ENCODE measurements at regions not wholly inside any gene's neighbourhood (a gene's known extent, or its start where the extent isn't known, plus 50 kb on each side); places are given as distances from the start of the nearest gene placed in this dataset.
A peak's percentile ranks its signal among the peaks of the same experiment; 100 is the strongest.
"Not testable (repeated sequence)": the region's sequence is repeated elsewhere in the genome, so short reads cannot be mapped to it uniquely, and the experiment has no call there.

DNA sequence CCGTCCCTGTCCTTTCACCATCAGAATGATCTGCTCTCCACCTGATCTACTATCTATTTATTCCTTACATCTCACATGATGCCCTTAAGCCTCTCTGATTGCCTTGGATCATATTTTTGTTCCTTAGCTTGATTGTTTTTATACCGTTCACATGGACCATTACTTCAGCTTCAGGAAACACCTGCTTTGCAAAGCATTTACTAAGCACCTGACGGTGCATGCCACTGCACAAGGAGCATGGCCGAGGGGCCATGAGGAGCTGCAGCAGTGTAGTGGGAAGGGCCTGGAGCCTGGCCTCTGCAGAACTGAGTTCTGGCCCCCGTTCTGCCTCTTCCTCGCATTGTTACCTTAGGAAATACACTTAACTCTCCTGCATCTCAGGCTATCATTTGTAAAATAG is 124.1 kb upstream of the NDUFV2 start:
- peak overlapping the region in 1 of 3 donors; percentile 9 for H3K27ac Mint-ChIP-seq
- peak overlapping the region in 2 of 4 donors; percentile 58 to 74 for H3K4me3 Mint-ChIP-seq

GRCh38 chr18:8979258-8979988 is 123.1 kb upstream of the NDUFV2 start:
- H3K4me1 Mint-ChIP-seq, result peaks cover 4 to 13% (median 13%) of the 10 kb centered on the region in 3 donors
- H3K27ac Mint-ChIP-seq, result no peak overlapping the region
- H3K27me3 Mint-ChIP-seq, result peaks cover 2% of the 10 kb centered on the region
- peaks cover 3% of the 10 kb centered on the region for H3K36me3 Mint-ChIP-seq
- H3K4me3 Mint-ChIP-seq, result no peak overlapping the region
- H3K9me3 Mint-ChIP-seq, result no peaks in the 10 kb centered on the region

More for the DNA sequence above, 124.1 kb upstream of the NDUFV2 start:
- Mint-ChIP-seq H3K4me1 (peaks cover 4 to 13% (median 13%) of the 10 kb centered on the region in 3 donors), H3K36me3 (peaks cover 3% of the 10 kb centered on the region), H3K9me3 (peaks cover 0 to 1% (median under 1%) of the 10 kb centered on the region in 3 donors), H3K27me3 (peaks cover 2% of the 10 kb centered on the region)

- H3K36me3 Mint-ChIP-seq, result peaks cover 3% of the 10 kb centered on the region
- no peak overlapping the region for H3K4me3 Mint-ChIP-seq
Measured at GRCh38 chr18:8980496-8980895, 122.0 kb upstream of the NDUFV2 start.

GRCh38 chr18:8980918-8981317 is 121.6 kb upstream of the NDUFV2 start:
- H3K4me3 Mint-ChIP-seq, result no peak overlapping the region
- no peaks in the 10 kb centered on the region for H3K9me3 Mint-ChIP-seq
- H3K27ac Mint-ChIP-seq, result no peak overlapping the region
- peaks cover 2% of the 10 kb centered on the region for H3K27me3 Mint-ChIP-seq
- H3K4me1 Mint-ChIP-seq, result peaks cover 4 to 13% (median 13%) of the 10 kb centered on the region in 3 donors
- H3K36me3 Mint-ChIP-seq, result peaks cover 3% of the 10 kb centered on the region

More at GRCh38 chr18:8980496-8980895, 122.0 kb upstream of the NDUFV2 start:
- no peaks in the 10 kb centered on the region for H3K9me3 Mint-ChIP-seq
- no peak overlapping the region for H3K27ac Mint-ChIP-seq
- peaks cover 2% of the 10 kb centered on the region for H3K27me3 Mint-ChIP-seq
- peaks cover 4 to 13% (median 13%) of the 10 kb centered on the region in 3 donors for H3K4me1 Mint-ChIP-seq

DNA sequence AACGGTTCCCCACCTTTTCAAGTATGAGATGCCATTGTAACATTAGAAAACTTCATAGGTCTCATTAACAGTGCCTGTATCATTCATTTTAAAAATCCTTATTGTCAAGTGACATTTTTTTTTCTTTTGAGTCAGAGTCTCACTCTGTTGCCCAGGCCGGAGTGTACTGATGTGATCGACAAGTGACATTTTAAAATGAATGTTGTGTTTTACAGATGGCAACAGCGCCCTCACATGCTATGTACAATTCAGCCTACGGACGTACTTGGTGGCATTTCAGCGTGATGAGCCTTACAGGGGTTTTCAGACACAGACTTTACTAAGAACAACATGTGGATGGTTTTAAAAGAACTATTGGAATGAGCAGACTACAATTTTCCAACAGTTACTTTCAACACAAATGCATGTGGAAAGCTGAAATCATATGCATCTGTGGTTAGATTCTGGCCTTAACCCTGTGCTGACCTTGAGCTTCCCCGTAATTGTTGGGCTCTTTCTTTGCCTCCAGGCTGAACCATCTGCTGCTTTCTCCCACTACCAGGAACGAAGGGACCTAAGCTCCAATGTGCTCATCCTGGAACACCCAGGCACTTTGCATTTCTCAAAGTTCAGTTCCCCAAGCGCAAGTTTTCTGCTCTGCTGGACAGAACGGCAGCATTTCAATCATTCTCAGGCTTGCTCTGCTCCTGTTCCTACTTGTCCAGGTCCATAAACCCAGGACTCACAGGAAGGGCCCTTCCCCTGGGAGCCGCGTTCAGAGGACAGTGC is 119.9 kb upstream of the NDUFV2 start:
- Mint-ChIP-seq H3K27ac (peak overlapping the region in 1 of 3 donors; percentile 47), H3K4me1 (peaks cover 4 to 13% (median 13%) of the 10 kb centered on the region in 3 donors), H3K36me3 (peaks cover 3% of the 10 kb centered on the region), H3K9me3 (no peaks in the 10 kb centered on the region), H3K27me3 (peaks cover 2% of the 10 kb centered on the region), H3K4me3 (no peak overlapping the region)

GRCh38 chr18:8983195-8983594 is 119.3 kb upstream of the NDUFV2 start:
- no peaks in the 10 kb centered on the region for H3K9me3 Mint-ChIP-seq
- H3K4me3 Mint-ChIP-seq, result no peak overlapping the region
- peaks cover 3% of the 10 kb centered on the region for H3K36me3 Mint-ChIP-seq
- H3K27me3 Mint-ChIP-seq, result peaks cover 2% of the 10 kb centered on the region
- H3K4me1 Mint-ChIP-seq, result peaks cover 3 to 14% (median 10%) of the 10 kb centered on the region in 3 donors
- H3K27ac Mint-ChIP-seq, result peak overlapping the region in 1 of 3 donors; percentile 47

DNA sequence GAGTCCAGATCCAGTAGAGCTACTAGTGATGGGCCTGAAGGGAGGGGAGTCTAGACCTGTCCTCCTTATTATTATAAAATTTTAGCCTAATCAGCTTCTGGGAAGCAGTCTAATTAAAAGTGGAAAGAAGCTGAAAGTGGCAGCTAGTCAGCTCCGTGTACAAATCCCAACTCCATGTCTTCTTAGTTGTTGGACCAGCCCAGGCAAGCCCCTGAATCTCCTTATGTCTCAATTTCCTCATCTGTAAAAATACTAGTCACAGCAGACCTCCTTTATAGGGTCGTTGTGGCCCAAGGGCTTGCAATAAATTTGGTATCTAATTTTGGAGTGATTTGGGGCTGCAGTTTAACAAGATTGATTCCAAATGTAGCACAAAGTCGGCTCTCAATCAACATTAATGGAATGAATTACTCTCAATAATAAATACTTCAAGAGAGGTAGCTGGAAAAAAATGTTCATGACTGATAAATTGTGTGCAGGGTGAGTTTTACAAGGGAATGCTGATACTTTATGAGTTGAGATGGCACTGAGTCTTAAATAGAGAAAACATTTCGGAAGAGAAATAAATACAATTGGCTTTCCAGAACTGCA is 118.3 kb upstream of the NDUFV2 start:
- Mint-ChIP-seq H3K27me3 (no peaks in the 10 kb centered on the region), H3K4me1 (peaks cover 0 to 10% (median 6%) of the 10 kb centered on the region in 3 donors), H3K4me3 (no peak overlapping the region), H3K27ac (no peak overlapping the region), H3K36me3 (peaks cover 2% of the 10 kb centered on the region), H3K9me3 (no peaks in the 10 kb centered on the region)

DNA sequence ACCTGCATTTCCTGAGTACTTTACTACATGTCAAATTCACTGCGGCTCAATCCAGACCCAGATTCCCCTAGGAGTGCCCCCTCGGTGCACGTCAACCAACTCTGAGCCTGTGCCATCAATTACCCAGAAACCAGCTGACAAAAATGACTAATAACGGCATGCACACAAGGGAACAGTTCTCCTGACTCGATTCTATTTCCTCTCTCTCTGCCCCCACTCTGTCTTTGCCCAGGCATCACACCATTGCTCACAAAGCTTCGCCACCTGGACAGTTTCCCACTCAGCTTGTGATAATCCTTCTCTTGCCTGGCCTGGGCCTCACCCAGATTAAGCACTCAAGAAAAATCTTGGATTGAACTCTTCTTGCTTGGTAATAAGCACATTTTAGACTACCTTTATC is 115.3 kb upstream of the NDUFV2 start:
- Mint-ChIP-seq H3K4me3 (no peak overlapping the region), H3K27me3 (peaks cover 4% of the 10 kb centered on the region), H3K4me1 (peaks cover 0 to 7% (median 5%) of the 10 kb centered on the region in 3 donors), H3K27ac (no peak overlapping the region), H3K9me3 (no peaks in the 10 kb centered on the region), H3K36me3 (peaks cover 2% of the 10 kb centered on the region)

DNA sequence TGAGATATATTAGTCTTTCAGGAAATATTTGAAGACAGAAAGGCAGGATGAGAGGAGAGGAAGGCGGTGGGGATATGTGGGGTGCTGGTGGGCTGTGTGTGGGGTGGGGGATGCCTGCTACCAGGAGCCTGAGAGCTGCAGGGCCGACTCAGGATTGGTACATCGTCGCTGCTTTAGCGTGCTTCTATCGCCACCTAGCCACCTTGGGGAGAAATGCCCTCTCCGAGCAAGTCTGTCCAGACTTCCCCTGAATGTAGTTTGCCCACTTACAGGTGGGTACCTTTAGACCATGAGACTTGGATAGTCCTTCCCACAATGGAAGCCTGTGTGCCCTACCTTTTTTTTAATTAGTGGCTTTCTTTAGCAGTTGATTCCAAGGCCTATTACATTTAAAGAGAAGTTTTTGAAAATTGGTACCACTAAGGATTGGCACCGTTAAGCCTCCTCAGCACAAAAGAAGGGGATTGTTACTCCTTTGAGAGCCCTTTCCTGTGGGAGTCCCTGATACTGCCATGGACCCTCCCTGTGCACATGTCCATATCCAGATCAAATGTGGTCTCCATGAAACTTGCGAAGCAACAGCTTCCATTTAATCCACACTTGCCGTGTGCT is 114.1 kb upstream of the NDUFV2 start:
- Mint-ChIP-seq H3K36me3 (peaks cover 2% of the 10 kb centered on the region), H3K27ac (no peak overlapping the region)

DNA sequence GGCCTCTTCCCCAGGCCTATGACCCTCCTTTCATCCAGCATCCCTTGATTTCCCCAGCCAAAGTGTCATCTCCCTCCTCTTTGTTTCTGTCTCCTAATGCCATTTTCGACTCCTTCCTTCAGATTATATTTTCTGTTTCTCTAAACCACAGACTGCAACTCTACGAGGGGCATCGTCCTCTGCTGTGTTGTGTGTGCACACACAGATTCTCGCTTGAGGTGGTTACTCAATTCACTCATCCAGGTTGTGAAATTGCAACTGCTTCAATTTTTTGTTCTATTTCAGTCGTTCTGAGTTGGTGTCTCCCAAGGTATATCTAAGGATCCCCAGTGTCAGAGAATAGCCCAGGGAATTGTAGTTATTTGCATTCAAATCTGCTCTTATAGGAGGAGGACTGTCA is 113.5 kb upstream of the NDUFV2 start:
- H3K27me3 Mint-ChIP-seq, result peaks cover 4% of the 10 kb centered on the region
- H3K36me3 Mint-ChIP-seq, result peaks cover 2% of the 10 kb centered on the region
- H3K27ac Mint-ChIP-seq, result peak overlapping the region in 1 of 3 donors; percentile 81
- peaks cover 0 to 5% (median 2%) of the 10 kb centered on the region in 3 donors for H3K4me1 Mint-ChIP-seq
- H3K4me3 Mint-ChIP-seq, result no peak overlapping the region
- no peaks in the 10 kb centered on the region for H3K9me3 Mint-ChIP-seq

More for the DNA sequence above, 114.1 kb upstream of the NDUFV2 start:
- Mint-ChIP-seq H3K4me1 (peaks cover 0 to 5% (median 2%) of the 10 kb centered on the region in 3 donors), H3K4me3 (no peak overlapping the region), H3K27me3 (peaks cover 4% of the 10 kb centered on the region), H3K9me3 (no peaks in the 10 kb centered on the region)

DNA sequence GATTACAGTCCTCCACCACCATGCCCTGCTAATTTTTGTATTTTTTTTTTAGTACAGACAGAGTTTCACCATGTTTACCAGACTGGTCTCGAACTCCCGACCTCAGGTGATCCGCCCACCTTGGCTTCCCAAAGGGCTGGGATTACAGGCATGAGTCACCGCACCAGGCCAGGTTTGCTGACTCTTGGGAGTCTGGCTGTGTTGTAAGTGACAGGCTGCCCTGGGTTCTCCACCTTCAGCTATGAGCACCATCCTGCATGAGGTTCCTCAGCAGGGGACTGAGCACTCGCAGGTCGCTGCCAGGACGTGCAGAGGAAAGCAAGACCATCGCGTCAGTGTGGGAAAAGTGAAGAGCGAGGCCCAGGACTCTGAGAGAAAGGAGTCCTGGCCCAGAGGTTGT is 112.6 kb upstream of the NDUFV2 start:
- Mint-ChIP-seq H3K27me3 (peaks cover 4% of the 10 kb centered on the region), H3K27ac (peak overlapping the region in 1 of 3 donors; percentile 63), H3K9me3 (no peaks in the 10 kb centered on the region), H3K4me1 (peaks cover 0 to 5% (median 2%) of the 10 kb centered on the region in 3 donors), H3K4me3 (no peak overlapping the region), H3K36me3 (peaks cover 2% of the 10 kb centered on the region)

- H3K36me3 Mint-ChIP-seq, result peaks cover 2% of the 10 kb centered on the region
Measured at GRCh38 chr18:8990276-8991031, 112.0 kb upstream of the NDUFV2 start.

GRCh38 chr18:8991155-8991554 is 111.3 kb upstream of the NDUFV2 start:
- Mint-ChIP-seq H3K4me3 (no peak overlapping the region), H3K27ac (peak overlapping the region in 1 of 3 donors; percentile 36), H3K4me1 (peaks cover 0 to 5% (median 2%) of the 10 kb centered on the region in 3 donors), H3K27me3 (peaks cover 4% of the 10 kb centered on the region), H3K9me3 (no peaks in the 10 kb centered on the region), H3K36me3 (peaks cover 2% of the 10 kb centered on the region)

More at GRCh38 chr18:8990276-8991031, 112.0 kb upstream of the NDUFV2 start:
- Mint-ChIP-seq H3K4me3 (no peak overlapping the region), H3K4me1 (peaks cover 0 to 5% (median 2%) of the 10 kb centered on the region in 3 donors), H3K27ac (peak overlapping the region in 1 of 3 donors; percentile 63), H3K27me3 (peaks cover 4% of the 10 kb centered on the region), H3K9me3 (no peaks in the 10 kb centered on the region)

- not testable (repeated sequence) for H3K4me3 Mint-ChIP-seq, H3K36me3 Mint-ChIP-seq, H3K27ac Mint-ChIP-seq, H3K9me3 Mint-ChIP-seq, H3K27me3 Mint-ChIP-seq, H3K4me1 Mint-ChIP-seq
Measured at GRCh38 chr18:8992500-8992899, 110.0 kb upstream of the NDUFV2 start.
